HCT116 (cell line): ENCODE measurements at regions not wholly inside any gene's neighbourhood (a gene's known extent, or its start where the extent isn't known, plus 50 kb on each side); places are given as distances from the start of the nearest gene placed in this dataset.
A peak's percentile ranks its signal among the peaks of the same experiment; 100 is the strongest.

Source experiments
- ATAC-seq: fragments of 200-7000 bp; cut with Tn5 transposase; 2 replicates; pipeline ENCODE4 v1.9.1; 2020; ENCODE audit warnings: mild to moderate bottlenecking, moderate library complexity
- BruUV-seq: library from RNA; stranded (reverse); fragments of 400-500 nt; replicated peaks from 2 replicates; lab custom pipeline; 2021; lab: Mats Ljungman, UMichigan
- CTCF ChIA-PET: fragments of 300-600 bp; sonication (Branson Sonifier 250); formaldehyde crosslinking; loops from one replicate; lab custom pipeline; 2021; ENCODE audit warnings: antibody characterized with exemption; lab: Charles Lee
- POLR2A ChIA-PET: fragments of 300-600, 350-600 bp; sonication (Branson Sonifier 250); formaldehyde crosslinking; loops from one replicate; lab custom pipeline; 2021; ENCODE audit warnings: antibody characterized with exemption; lab: Charles Lee
- RAD21 ChIA-PET, 2 experiments: fragments of 300-600 bp; sonication (Branson Sonifier 250); formaldehyde crosslinking; loops; one replicate each; lab custom pipeline; 2023; ENCODE audit warnings: low total read pairs in 2 of 2; ENCODE audit not compliant: uncharacterized antibody in 2 of 2, unreplicated experiment in 2 of 2, low non-redundant PET in 1 of 2; lab: Charles Lee
- DNase-seq: peaks from one replicate; pipeline ENCODE4 v3.0.0-alpha.2; 2010; ENCODE audit warnings: low read depth, low spot score
- H2AFZ ChIP-seq: fragments of 200-600 bp; shearing (Covaris generic), sonication (generic); 2 replicates; pipeline ENCODE4 v1.6.1; 2017; ENCODE audit warnings: low read depth, mixed run types, mixed read lengths, antibody characterized with exemption, low read length; ENCODE audit not compliant: poor library complexity, severe bottlenecking
- H3K27ac ChIP-seq: 2 replicates; pipeline ENCODE4 v1.5.1; 2012; ENCODE audit warnings: low read depth, low read length
- H3K27me3 ChIP-seq: fragments of 200-600 bp; sonication (generic); 2 replicates; pipeline ENCODE4 v1.6.1; 2016; ENCODE audit warnings: mixed run types, low read length, mixed read lengths; ENCODE audit not compliant: insufficient read depth
- H3K36me3 ChIP-seq, 2 experiments: fragments of 200-500 bp in 1 of 2; fragments of 200-600 bp in 1 of 2; sonication (Bioruptor generic) in 1 of 2; sonication (generic) in 1 of 2; 2 replicates each; pipeline versions ENCODE4 v1.5.1 to v1.6.1; 2014 to 2016; ENCODE audit warnings: low read length in 2 of 2, inconsistent platforms in 1 of 2, mixed read lengths in 1 of 2, mixed run types in 1 of 2; ENCODE audit not compliant: insufficient read depth in 2 of 2, control insufficient read depth in 1 of 2
- H3K4me1 ChIP-seq, 2 experiments: fragments of 200-600 bp in 1 of 2; sonication (generic) in 1 of 2; 2 replicates each; pipeline versions ENCODE4 v1.5.1 to v1.6.1; 2012 to 2017; ENCODE audit warnings: low read length in 2 of 2, inconsistent platforms in 1 of 2, mild to moderate bottlenecking in 1 of 2, mixed read lengths in 1 of 2, mixed run types in 1 of 2, moderate library complexity in 1 of 2; ENCODE audit not compliant: insufficient read depth in 2 of 2, control insufficient read depth in 1 of 2
- H3K4me2 ChIP-seq: fragments of 200-600 bp; sonication (generic); 2 replicates; pipeline ENCODE4 v1.6.1; 2017; ENCODE audit warnings: mixed run types, low read length, mixed read lengths
- H3K4me3 ChIP-seq, 2 experiments: fragments of 200-600 bp in 1 of 2; sonication (generic) in 1 of 2; replicated peaks in 1 of 2; 2 replicates each; pipeline ENCODE4 v1.5.1; 2011 to 2016; ENCODE audit warnings: low read length in 2 of 2, control low read depth in 1 of 2, low read depth in 1 of 2, mild to moderate bottlenecking in 1 of 2, mixed read lengths in 1 of 2, mixed run types in 1 of 2
- H3K79me2 ChIP-seq: fragments of 200-600 bp; sonication (generic); 2 replicates; pipeline ENCODE4 v1.6.1; 2017; ENCODE audit warnings: mild to moderate bottlenecking, mixed run types, low read length, moderate library complexity, mixed read lengths; ENCODE audit not compliant: insufficient read depth
- H3K9ac ChIP-seq: fragments of 200-600 bp; sonication (generic); 2 replicates; pipeline ENCODE4 v1.6.1; 2016; ENCODE audit warnings: low read length, mixed read lengths
- H3K9me2 ChIP-seq: fragments of 200-600 bp; sonication (generic), shearing (Covaris generic); 2 replicates; pipeline ENCODE4 v1.6.1; 2017; ENCODE audit warnings: mixed run types, mild to moderate bottlenecking, moderate library complexity; ENCODE audit not compliant: insufficient read depth
- H3K9me3 ChIP-seq, 2 experiments: fragments of 200-500 bp in 1 of 2; fragments of 200-600 bp in 1 of 2; sonication (Bioruptor generic) in 1 of 2; sonication (generic) in 1 of 2; 2 replicates each; pipeline ENCODE4 v1.6.1; 2014 to 2017; ENCODE audit warnings: low read length in 2 of 2, mixed read lengths in 2 of 2, inconsistent platforms in 1 of 2, low read depth in 1 of 2, mild to moderate bottlenecking in 1 of 2, mixed run types in 1 of 2, moderate library complexity in 1 of 2; ENCODE audit not compliant: control insufficient read depth in 1 of 2, insufficient read depth in 1 of 2
- H4K20me1 ChIP-seq: fragments of 200-600 bp; sonication (generic), shearing (Covaris generic); 2 replicates; pipeline ENCODE4 v1.6.1; 2017; ENCODE audit warnings: mixed run types, mild to moderate bottlenecking, moderate library complexity; ENCODE audit not compliant: insufficient read depth
- ATF3 ChIP-seq: IDR thresholded peaks from 2 replicates; pipeline ENCODE4 v1.6.1; 2012
- CTCF ChIP-seq, 3 experiments: fragments of 200-600 bp in 1 of 3; sonication (generic) in 1 of 3; IDR thresholded peaks in 2 of 3; conservative IDR thresholded peaks in 1 of 3; 2 replicates each; pipeline ENCODE4 v1.5.1; 2012 to 2017; ENCODE audit warnings: low read depth in 2 of 3, low read length in 2 of 3, antibody characterized with exemption in 1 of 3, borderline replicate concordance in 1 of 3, control low read depth in 1 of 3, mild to moderate bottlenecking in 1 of 3, mixed read lengths in 1 of 3, mixed run types in 1 of 3, moderate library complexity in 1 of 3; ENCODE audit not compliant: insufficient read depth in 1 of 3
- ELF1 ChIP-seq: IDR thresholded peaks from 2 replicates; pipeline ENCODE4 v1.6.1; 2012; ENCODE audit warnings: low read depth, borderline replicate concordance
- JUND ChIP-seq: IDR thresholded peaks from 2 replicates; pipeline ENCODE4 v1.6.1; 2012
- RAD21 ChIP-seq: IDR thresholded peaks from 2 replicates; pipeline ENCODE4 v1.6.1; 2012; ENCODE audit warnings: low read depth, mild to moderate bottlenecking
- SP1 ChIP-seq: IDR thresholded peaks from 2 replicates; pipeline ENCODE4 v1.6.1; 2012; ENCODE audit warnings: low read depth
- YY1 ChIP-seq: IDR thresholded peaks from 2 replicates; pipeline ENCODE4 v1.6.1; 2011; ENCODE audit warnings: low read length, low read depth, moderate library complexity, mild to moderate bottlenecking; ENCODE audit not compliant: insufficient replicate concordance; ENCODE audit errors: extremely low read depth
- ZFX ChIP-seq: fragments of 450-650 bp; IDR thresholded peaks from 2 replicates; pipeline ENCODE4 v1.6.1; 2017
- intact Hi-C: fragments of 100-400 bp; cut with micrococcal nuclease; formaldehyde crosslinking; loops from 2 replicates; pipeline ENCODE4 v1.10.0; 2022

GRCh38 chr10:106175760-106176377, 988.6 kb downstream of the SORCS1 start:
- Histone ChIP-seq H2AFZ (no peak overlapping the region), H3K4me2 (no peak overlapping the region), H3K4me1 (no peaks in the 10 kb centered on the region), H3K27me3 (no peaks in the 10 kb centered on the region), H3K9ac (no peak overlapping the region), H3K27ac (no peak overlapping the region), H3K9me2 (no peaks in the 10 kb centered on the region), H3K36me3 (no peaks in the 10 kb centered on the region), H3K79me2 (no peaks in the 10 kb centered on the region), H4K20me1 (no peaks in the 10 kb centered on the region), H3K9me3 (peaks cover 16 to 17% of the 10 kb centered on the region in 2 experiments; a peak in 2 of 4 replicates), H3K4me3 (no peak overlapping the region)
- ATAC-seq (no peak), DNase-seq (no peak)
- ChIA-PET POLR2A (no interaction called here), RAD21 (no interaction called here), CTCF (no interaction called here)
- BruUV-seq: no TSS peak
- no peak for TF ChIP-seq ELF1
- no peak for TF ChIP-seq ZFX
- TF ChIP-seq YY1: no peak
- peak; percentile 46 for TF ChIP-seq RAD21
- TF ChIP-seq ATF3: no peak
- TF ChIP-seq SP1: no peak
- no peak for TF ChIP-seq JUND
- TF ChIP-seq CTCF (IDR thresholded peaks at IDR 0.05 in 2 of 3, conservative IDR thresholded peaks at IDR 0.05 in 1 of 3; ENCODE audit: borderline replicate concordance in 1 of 3, insufficient read depth in 1 of 3, low read depth in 2 of 3, low read length in 2 of 3): peak in 2 of 3 experiments; percentile 32 to 50; a peak in 3 of 6 replicates
- intact Hi-C loops: loop anchor here (1.0 to 2.0 kb wide), 3 partner anchors 225 to 1409 kb away; no protein-coding TSS in a partner anchor
